WERI-Rb-1 (cell line): ENCODE measurements at regions not wholly inside any gene's neighbourhood (a gene's known extent, or its start where the extent isn't known, plus 50 kb on each side); places are given as distances from the start of the nearest gene placed in this dataset.

Experiments
- DNase-seq: peaks from one replicate; pipeline ENCODE4 v3.0.0-alpha.2; 2020
- H3K27ac ChIP-seq: fragments of 250-450 bp; sonication (Bioruptor Pico); 2 replicates; pipeline ENCODE4 v1.5.1; 2020; ENCODE audit warnings: mild to moderate bottlenecking, moderate library complexity
- H3K27me3 ChIP-seq: fragments of 250-450 bp; sonication (Bioruptor Pico); 2 replicates; pipeline ENCODE4 v1.5.1; 2021; ENCODE audit warnings: mild to moderate bottlenecking, low read depth, moderate library complexity; ENCODE audit not compliant: insufficient read depth, severe bottlenecking
- H3K36me3 ChIP-seq: fragments of 250-450 bp; sonication (Bioruptor Pico); 2 replicates; pipeline ENCODE4 v1.5.1; 2020; ENCODE audit warnings: mild to moderate bottlenecking, moderate library complexity
- H3K4me3 ChIP-seq: 2 replicates; pipeline ENCODE4 v1.5.1; 2011; ENCODE audit warnings: low read depth, mild to moderate bottlenecking, control low read depth, low read length
- H3K9me3 ChIP-seq: fragments of 250-450 bp; sonication (Bioruptor Pico); 2 replicates; pipeline ENCODE4 v1.5.1; 2021; ENCODE audit warnings: mild to moderate bottlenecking, moderate library complexity; ENCODE audit not compliant: severe bottlenecking
- TF ChIP-seq, protein P1 (sequence below): IDR thresholded peaks from 2 replicates; pipeline ENCODE4 v1.5.1; 2011; ENCODE audit warnings: low read depth, mild to moderate bottlenecking, control low read depth, inconsistent platforms, low read length

DNA sequence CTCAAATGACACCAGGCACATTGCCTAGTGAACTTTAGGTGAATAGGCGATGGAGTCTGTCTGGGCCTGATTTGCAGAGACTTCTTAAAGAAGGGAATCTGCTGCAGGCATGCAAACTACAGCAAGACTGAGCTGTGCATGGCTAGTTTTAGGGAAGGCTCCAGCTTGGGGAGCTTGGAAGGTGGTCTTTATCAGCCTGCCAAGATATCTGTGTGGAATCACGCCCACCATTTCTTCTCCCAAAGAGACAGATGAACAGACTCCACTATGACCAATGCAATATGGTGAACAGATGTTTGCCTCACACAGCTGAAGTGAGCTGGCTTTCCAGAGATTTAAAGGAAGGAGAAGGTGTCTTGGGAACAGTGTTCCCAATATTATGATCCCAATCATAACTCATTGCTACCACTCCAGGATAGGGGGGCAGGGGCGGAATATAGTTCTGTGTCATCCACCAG is 129.0 kb upstream of the HMHB1 start:
- Histone ChIP-seq H3K4me3 (no peak overlapping the region), H3K27me3 (no peaks in the 10 kb centered on the region), H3K36me3 (no peaks in the 10 kb centered on the region), H3K27ac (no peak overlapping the region), H3K9me3 (no peaks in the 10 kb centered on the region)
- DNase-seq, result no peak
- TF ChIP-seq, protein P1, sequence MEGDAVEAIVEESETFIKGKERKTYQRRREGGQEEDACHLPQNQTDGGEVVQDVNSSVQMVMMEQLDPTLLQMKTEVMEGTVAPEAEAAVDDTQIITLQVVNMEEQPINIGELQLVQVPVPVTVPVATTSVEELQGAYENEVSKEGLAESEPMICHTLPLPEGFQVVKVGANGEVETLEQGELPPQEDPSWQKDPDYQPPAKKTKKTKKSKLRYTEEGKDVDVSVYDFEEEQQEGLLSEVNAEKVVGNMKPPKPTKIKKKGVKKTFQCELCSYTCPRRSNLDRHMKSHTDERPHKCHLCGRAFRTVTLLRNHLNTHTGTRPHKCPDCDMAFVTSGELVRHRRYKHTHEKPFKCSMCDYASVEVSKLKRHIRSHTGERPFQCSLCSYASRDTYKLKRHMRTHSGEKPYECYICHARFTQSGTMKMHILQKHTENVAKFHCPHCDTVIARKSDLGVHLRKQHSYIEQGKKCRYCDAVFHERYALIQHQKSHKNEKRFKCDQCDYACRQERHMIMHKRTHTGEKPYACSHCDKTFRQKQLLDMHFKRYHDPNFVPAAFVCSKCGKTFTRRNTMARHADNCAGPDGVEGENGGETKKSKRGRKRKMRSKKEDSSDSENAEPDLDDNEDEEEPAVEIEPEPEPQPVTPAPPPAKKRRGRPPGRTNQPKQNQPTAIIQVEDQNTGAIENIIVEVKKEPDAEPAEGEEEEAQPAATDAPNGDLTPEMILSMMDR, result no peak

- TF ChIP-seq, protein P1, result no peak
- Histone ChIP-seq H3K9me3 (no peaks in the 10 kb centered on the region), H3K27ac (no peak overlapping the region), H3K36me3 (no peaks in the 10 kb centered on the region), H3K4me3 (no peak overlapping the region), H3K27me3 (no peaks in the 10 kb centered on the region)
- no peak for DNase-seq
Measured at GRCh38 chr5:143682246-143682905, 129.6 kb upstream of the HMHB1 start.

DNA sequence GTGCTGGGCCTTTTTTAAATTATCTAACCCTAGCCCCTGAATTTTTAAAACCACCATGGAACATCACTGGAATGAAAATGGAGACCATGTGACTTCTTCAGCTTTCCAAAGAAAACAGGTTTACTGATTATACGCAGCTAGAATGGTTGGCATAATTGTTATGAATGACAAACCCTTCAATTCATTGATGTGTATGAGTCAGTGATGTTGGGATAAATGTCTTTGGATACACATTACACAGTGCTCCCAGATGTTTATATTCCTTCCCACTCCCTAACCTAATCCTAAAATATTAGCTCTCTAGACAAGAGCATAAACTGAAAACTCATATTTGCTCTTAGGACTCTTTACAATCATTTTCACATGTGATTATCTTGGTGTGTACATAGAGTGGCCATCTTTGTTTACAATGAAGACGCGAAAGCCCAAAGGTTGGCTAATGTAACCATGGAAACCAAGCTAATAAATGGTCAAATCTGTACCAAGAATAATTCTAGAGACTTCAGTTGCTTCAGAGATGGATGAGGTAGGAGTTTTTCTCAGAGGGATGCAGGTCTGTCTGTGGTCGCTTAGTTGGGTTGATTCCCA is 131.2 kb upstream of the HMHB1 start:
- no peak for DNase-seq
- Histone ChIP-seq H3K4me3 (no peak overlapping the region), H3K9me3 (no peaks in the 10 kb centered on the region), H3K27ac (no peak overlapping the region), H3K36me3 (no peaks in the 10 kb centered on the region), H3K27me3 (no peaks in the 10 kb centered on the region)
- TF ChIP-seq, protein P1, result no peak

GRCh38 chr5:143679777-143680176 is 132.2 kb upstream of the HMHB1 start:
- DNase-seq, result no peak
- no peaks in the 10 kb centered on the region for H3K27me3 ChIP-seq
- H3K36me3 ChIP-seq, result no peaks in the 10 kb centered on the region
- H3K27ac ChIP-seq, result no peak overlapping the region
- TF ChIP-seq, protein P1, result no peak
- H3K9me3 ChIP-seq, result no peaks in the 10 kb centered on the region
- no peak overlapping the region for H3K4me3 ChIP-seq

DNA sequence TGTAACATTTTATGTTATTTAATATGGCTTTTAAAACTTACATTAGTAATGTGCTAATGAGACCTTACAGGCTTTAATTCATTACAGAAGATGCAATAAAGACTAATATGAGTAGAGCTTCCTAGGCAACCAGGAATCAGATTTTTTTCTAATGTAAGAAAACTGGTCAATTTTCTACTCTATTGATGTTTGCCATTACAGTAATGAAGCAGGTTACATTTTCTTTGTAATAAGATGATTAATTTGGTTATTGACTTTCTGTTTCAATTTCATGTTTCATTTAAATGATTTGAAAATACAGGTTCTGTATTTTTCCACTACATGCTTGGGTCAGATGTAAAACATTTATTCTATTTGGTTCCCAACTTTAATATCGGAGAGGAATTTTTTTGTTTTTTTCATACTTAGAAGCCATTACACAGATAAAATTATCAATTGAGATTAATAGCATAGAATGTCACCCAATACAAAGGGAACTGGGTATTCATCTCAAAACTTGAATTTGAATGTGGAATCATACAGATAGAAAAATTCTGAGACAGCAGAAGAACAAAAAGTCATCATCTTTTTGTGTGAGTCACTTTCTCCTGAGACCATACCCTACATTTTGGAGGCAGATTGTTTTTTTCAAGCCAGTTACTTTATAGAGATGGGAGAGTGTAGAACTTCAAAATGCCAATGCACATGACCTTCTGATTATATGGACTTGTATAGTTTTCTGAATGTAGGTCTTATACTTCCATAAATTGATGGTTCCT is 133.6 kb upstream of the HMHB1 start:
- Histone ChIP-seq H3K27me3 (no peaks in the 10 kb centered on the region), H3K4me3 (no peak overlapping the region), H3K27ac (no peak overlapping the region), H3K36me3 (no peaks in the 10 kb centered on the region), H3K9me3 (no peaks in the 10 kb centered on the region)
- no peak for DNase-seq
- TF ChIP-seq, protein P1, result no peak
